ENCODE measurements at regions not wholly inside any gene's neighbourhood (a gene's known extent, or its start where the extent isn't known, plus 50 kb on each side); places are given as distances from the start of the nearest gene placed in this dataset.

- no peak for DNase-seq
Measured at GRCh38 chr13:85742355-85742754, 56.9 kb downstream of the SLITRK6 start.

DNA sequence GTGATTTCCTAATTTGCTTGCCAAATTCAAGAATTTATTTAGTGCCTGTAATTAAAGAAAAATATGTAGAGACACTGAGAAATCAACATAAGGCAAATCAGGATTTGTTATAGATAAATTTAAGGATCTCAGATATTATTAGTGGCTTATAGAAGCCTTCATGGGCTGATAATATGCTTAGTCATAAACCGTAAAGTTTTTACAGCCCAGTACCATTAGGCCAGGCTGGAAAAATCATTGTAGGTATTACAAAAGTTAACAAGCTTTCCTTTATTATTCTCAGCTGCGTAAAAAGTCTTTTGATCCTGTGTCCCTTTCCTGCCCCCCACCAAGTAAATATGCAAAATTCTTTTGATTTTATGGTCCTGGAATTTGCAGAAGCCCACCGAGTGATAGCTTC, 58.2 kb downstream of the SLITRK6 start:
- no peak for DNase-seq

DNA sequence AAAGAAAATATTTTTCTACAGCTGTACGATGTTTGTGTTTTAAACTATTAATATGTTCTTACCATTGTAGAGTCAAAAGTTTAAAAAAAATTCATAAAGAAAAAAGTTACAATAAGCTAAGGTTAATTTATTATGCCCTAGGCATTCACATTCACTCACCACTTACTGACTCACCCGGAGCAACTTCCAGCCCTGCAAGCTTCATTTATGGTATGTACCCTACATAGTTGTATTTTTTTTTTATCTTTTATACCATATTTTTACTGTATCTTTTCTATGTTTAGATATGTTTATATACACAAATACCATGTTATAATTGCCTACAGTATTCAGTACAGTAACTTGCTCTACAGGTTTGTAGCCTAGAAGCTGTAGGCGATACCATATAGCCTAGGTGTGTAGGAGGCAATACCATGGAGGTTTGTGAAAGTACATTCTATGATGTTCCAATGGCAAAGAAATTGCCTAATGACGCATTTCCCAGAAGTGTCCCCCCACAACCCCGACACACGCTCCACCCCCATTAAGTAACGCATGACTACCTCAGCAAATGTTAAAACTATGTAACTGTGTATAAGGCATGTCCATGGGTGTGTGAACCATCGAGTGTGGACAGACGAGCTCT, 60.4 kb downstream of the SLITRK6 start:
- no peak for DNase-seq

DNA sequence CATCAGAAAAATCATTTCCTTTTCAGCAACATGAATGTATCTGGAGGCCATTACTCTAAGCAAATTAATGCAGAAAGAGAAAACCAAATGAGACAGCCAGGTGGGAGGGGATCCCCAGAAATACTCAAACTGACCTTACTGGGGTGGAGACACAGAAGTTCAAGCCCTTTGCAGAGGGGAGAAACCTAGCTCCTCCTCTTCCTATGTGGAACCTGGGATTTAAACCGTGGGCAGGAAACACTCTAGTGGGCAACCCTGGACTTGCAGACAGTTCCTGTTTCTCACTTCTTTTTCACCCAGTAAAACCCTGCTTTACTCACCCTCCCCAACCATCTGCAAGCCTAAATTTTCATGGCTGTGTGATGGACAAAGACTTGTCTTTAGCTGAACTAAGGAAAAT, 61.3 kb downstream of the SLITRK6 start:
- DNase-seq = no peak

- DNase-seq = no peak
Measured at GRCh38 chr13:85729296-85729695, 69.9 kb downstream of the SLITRK6 start.

GRCh38 chr13:85728811-85729210, 70.4 kb downstream of the SLITRK6 start:
- DNase-seq = no peak

DNA sequence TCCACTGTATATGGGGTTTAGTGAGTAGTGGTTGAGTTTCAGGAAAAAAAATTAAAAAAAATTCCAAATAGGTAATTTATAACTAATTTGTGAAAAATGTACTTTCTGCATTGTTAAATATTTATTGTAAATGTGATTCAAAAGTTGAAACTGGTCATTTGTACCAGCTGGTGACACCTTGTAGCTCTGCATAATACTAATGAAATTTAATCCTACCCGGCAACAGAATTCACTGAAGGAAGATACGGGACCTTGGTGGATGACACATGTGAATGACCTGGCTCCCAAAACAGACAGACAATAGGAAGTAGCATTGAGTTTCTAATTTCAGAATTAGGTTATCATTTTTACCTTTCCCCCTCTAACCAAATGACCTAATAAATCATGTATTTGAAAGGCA, 73.8 kb downstream of the SLITRK6 start:
- DNase-seq = no peak

- no peak for DNase-seq
Measured at GRCh38 chr13:85724546-85725432, 74.4 kb downstream of the SLITRK6 start.

DNA sequence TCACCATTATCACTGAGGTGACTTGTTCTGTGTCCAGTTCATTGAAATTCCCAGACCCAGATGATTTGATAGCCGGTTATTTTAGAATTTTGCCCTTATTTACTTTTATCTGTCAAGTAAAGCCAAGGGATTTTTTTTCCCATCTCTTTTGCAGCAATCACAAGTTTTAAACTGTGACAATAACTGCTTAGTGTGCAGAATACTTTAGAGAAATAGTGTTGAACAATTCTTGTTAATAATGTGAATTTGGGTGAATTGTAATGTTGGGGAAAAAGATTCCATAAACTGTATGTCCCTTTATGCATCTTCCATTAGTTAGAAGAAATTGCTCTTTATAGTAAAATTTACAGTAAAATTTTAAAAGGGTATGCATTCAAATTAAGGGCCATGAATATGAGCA, 79.5 kb downstream of the SLITRK6 start:
- no peak for DNase-seq

DNA sequence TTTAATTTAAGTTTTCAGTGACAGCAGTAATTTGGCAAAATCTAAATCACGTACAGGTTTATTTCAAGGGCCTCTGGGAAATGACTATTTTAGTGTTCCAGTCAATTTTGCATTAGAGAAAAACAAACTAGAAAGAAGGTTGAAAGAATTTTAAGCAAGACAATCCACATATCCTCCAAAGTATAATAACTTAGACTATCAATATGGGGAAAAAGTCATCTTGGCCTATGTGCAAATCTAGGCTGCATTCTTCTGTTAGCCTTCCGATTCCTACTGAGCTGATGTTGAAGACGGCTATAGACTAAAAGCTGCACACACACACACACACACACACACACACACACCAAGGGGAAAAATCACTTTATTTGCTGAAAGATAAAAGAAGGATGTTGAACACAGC, 81.3 kb downstream of the SLITRK6 start:
- DNase-seq = no peak

DNA sequence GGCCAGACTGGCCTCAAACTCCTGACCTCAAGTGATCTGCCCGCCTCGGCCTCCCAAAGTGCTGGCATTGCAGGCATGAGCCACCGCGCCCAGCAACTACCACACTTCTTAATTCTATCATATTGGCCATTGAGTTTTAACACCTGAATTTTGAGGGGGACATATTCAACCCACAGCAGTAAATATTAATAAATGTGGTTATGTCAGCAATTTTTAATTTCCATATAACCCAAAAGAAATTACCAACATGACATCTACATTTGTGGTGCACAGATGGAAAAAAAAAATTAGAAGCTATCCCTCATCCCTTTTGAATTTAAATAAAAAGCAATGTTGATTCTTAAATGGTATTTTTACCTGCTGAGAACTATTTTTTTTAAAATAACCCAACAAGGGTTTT, 88.7 kb downstream of the SLITRK6 start:
- no peak for DNase-seq

GRCh38 chr13:85709721-85710120, 89.5 kb downstream of the SLITRK6 start:
- DNase-seq = no peak

- no peak for DNase-seq
Measured at GRCh38 chr13:85709072-85709471, 90.1 kb downstream of the SLITRK6 start.

DNA sequence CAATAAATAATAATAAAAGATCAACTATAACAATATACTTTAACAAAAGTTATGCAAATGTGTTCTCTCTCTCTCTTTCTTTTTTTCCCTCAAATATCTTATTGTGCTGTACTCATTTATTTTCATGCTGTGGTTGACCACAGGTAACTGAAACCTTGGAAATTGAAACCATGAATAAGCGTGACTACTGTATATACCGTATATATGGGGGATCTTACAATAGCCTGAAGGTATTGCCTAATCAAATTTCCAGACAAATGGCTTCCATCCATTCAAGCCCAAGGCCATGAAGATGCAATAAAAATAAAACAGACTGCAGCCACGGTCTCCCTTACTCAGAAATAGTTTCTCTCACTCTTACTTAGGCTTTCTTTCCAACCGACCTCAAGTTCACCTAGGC, 98.3 kb downstream of the SLITRK6 start:
- no peak for DNase-seq

GRCh38 chr13:85698256-85698655, 101.0 kb downstream of the SLITRK6 start:
- DNase-seq = no peak

DNA sequence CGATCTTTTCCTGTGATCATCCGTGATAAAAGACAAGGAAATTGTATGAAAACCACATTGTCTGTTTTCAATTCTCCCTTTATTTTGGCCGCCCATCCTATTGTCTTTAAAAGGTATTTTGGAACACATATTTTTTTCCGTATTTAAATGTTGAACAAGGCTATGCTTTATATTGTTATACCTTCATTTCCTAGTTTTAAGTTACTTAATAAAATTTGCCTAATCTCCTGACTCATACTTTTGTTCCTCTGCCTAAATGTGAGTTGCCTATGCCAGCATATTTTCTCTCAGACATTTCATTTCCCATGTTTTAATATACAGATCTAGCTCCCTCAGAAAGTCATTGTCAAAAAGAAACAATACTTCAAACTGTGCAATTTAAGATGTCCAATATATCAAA, 104.2 kb downstream of the SLITRK6 start:
- no peak for DNase-seq

DNA sequence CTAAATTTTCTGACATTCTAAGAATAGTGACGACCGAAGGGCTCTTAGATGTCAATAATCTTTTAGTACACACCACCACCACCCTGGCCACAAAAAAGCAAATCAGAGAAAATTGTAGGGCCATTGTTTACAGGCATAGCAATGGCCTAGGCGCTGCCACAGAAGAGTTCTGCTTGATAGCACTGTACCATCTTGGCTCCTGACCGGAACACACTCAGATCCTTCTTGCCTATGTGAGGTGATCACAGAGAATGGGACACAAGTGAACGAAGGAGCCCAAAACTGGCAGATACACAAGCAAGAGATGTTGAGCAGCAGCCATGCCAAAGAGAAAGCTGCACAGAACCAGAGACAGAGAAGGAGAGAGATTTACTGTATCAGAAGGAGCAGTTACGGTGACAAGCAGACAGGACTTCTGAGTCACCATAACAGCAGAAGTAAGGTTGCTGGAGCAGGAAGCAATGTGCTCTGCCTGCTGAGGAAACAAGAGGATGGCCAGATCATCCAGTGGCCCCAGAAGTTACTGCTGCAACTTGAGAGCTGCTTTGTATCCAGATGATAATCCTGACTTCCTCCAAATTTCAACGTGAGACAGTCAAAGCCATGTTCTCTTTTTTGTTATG, 105.2 kb downstream of the SLITRK6 start:
- no peak for DNase-seq

DNA sequence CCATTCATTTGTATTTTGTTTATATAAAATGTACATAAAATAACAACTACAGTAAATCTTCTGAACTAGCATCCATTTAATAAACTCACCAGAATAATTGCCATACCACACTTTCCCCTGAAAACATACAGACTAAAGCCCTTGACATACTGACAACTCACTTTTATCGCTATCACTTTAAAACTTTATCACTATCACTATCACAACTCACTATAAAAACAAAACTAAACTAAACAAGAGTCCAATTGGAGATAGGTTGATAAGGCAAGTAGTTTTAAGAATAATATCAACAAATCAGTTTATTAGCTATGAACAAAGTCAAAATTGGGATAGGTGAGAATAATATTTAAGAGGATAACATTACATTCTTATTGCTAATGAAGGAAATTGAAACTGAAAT, 108.9 kb downstream of the SLITRK6 start:
- DNase-seq = no peak

- DNase-seq = no peak
Measured at GRCh38 chr13:85685436-85685835, 113.8 kb downstream of the SLITRK6 start.

GRCh38 chr13:85675151-85675907, 123.9 kb downstream of the SLITRK6 start:
- no peak for DNase-seq

DNA sequence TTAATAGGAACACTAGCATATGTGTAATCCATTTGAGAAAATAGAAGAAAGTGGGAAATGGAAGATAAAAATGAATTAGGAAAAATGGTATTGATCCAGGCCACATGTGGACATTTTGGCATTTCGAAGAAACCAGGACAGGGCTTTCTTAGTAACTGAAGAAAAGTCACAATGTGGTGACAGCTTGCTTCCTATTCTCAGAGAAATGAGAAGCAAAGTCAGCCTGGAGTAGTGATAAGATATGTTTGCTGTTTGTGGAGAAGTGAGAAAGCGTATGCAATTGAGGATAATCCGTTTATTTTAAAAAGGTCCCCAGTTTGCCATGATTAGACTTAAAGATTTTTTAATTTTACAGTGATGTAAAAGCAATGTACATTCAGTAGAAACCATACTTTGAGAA, 127.9 kb downstream of the SLITRK6 start:
- no peak for DNase-seq

GRCh38 chr13:85666356-85666755, 132.9 kb downstream of the SLITRK6 start:
- DNase-seq = no peak

GRCh38 chr13:85665286-85665685, 133.9 kb downstream of the SLITRK6 start:
- no peak for DNase-seq

Measured in NCI-H345 (cell line).